HG02973 (cell line): ENCODE measurements at regions not wholly inside any gene's neighbourhood (a gene's known extent, or its start where the extent isn't known, plus 50 kb on each side); places are given as distances from the start of the nearest gene placed in this dataset.

Experiments used
- ATAC-seq: cut with Tn5 transposase; IDR thresholded peaks from one replicate; pipeline ENCODE4 v1.9.1; 2021; ENCODE audit warnings: moderate library complexity; ENCODE audit not compliant: unreplicated experiment

- no peak for ATAC-seq
Measured at GRCh38 chr3:187971629-187972028, 182.3 kb upstream of the LPP start.

- no peak for ATAC-seq
Measured at GRCh38 chr3:187972454-187972853, 181.5 kb upstream of the LPP start.

- ATAC-seq, result no peak
Measured at GRCh38 chr3:187973977-187974870, 179.7 kb upstream of the LPP start.

GRCh38 chr3:187974871-187975271 is 179.1 kb upstream of the LPP start:
- ATAC-seq, result peak; percentile 44

- no peak for ATAC-seq
Measured at GRCh38 chr3:187975561-187976364, 178.2 kb upstream of the LPP start.

- ATAC-seq, result no peak
Measured at GRCh38 chr3:187976365-187976900, 177.5 kb upstream of the LPP start.

GRCh38 chr3:187977659-187978058 is 176.3 kb upstream of the LPP start:
- ATAC-seq, result no peak

- ATAC-seq, result no peak
Measured at GRCh38 chr3:187978433-187979011, 175.4 kb upstream of the LPP start.

- ATAC-seq, result no peak
Measured at GRCh38 chr3:187979564-187979963, 174.4 kb upstream of the LPP start.

- no peak for ATAC-seq
Measured at GRCh38 chr3:187980861-187981260, 173.1 kb upstream of the LPP start.

GRCh38 chr3:187982142-187982541 is 171.8 kb upstream of the LPP start:
- peak; percentile 43 for ATAC-seq

- ATAC-seq, result no peak
Measured at GRCh38 chr3:187983484-187984124, 170.4 kb upstream of the LPP start.

GRCh38 chr3:187985647-187986046 is 168.3 kb upstream of the LPP start:
- ATAC-seq, result no peak

- ATAC-seq, result no peak
Measured at GRCh38 chr3:187986514-187986934, 167.4 kb upstream of the LPP start.

GRCh38 chr3:187987187-187987586 is 166.8 kb upstream of the LPP start:
- no peak for ATAC-seq

GRCh38 chr3:187987924-187988323 is 166.0 kb upstream of the LPP start:
- ATAC-seq, result no peak

GRCh38 chr3:187989575-187990153 is 164.3 kb upstream of the LPP start:
- ATAC-seq, result no peak

- ATAC-seq, result no peak
Measured at GRCh38 chr3:187992609-187993008, 161.3 kb upstream of the LPP start.

- ATAC-seq, result no peak
Measured at GRCh38 chr3:187994221-187995042, 159.5 kb upstream of the LPP start.

- no peak for ATAC-seq
Measured at GRCh38 chr3:187995043-187995400, 158.9 kb upstream of the LPP start.
